ENCODE measurements at regions not wholly inside any gene's neighbourhood (a gene's known extent, or its start where the extent isn't known, plus 50 kb on each side); places are given as distances from the start of the nearest gene placed in this dataset.

DNA sequence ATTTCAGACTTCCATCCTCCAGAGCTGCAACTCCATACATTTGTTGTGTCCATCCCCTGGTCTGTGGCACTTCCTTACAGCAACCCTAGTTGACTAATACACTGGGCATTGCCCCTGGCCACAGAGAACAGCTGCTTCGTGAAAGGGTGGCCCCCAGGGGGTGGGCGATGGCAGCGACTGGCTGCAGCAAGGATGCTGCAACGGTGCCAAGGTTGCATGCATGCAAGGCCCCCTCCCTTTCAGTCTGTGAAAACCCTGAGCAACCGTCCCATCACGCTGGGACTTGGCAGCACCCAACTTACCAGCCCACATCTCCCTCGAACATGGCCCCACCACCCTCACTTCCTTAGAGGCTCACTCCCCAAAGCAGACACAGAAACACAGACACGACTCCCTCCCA lies 162.5 kb downstream of the MED10 start:
- no peak for TF ChIP-seq MAX (IDR thresholded peaks at IDR 0.05; ENCODE audit: low read depth, low read length)
- TF ChIP-seq MYC (IDR thresholded peaks at IDR 0.05; ENCODE audit: low read depth, low read length), result no peak
- no peak for TF ChIP-seq POLR2A (IDR thresholded peaks at IDR 0.05; ENCODE audit: extremely low read depth, insufficient read length)
- TF ChIP-seq, protein P1, sequence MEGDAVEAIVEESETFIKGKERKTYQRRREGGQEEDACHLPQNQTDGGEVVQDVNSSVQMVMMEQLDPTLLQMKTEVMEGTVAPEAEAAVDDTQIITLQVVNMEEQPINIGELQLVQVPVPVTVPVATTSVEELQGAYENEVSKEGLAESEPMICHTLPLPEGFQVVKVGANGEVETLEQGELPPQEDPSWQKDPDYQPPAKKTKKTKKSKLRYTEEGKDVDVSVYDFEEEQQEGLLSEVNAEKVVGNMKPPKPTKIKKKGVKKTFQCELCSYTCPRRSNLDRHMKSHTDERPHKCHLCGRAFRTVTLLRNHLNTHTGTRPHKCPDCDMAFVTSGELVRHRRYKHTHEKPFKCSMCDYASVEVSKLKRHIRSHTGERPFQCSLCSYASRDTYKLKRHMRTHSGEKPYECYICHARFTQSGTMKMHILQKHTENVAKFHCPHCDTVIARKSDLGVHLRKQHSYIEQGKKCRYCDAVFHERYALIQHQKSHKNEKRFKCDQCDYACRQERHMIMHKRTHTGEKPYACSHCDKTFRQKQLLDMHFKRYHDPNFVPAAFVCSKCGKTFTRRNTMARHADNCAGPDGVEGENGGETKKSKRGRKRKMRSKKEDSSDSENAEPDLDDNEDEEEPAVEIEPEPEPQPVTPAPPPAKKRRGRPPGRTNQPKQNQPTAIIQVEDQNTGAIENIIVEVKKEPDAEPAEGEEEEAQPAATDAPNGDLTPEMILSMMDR (IDR thresholded peaks at IDR 0.05; ENCODE audit: low read depth, low read length), result no peak
- no peak overlapping the region for H3K4me3 ChIP-seq (ENCODE audit: low read depth, low read length)

DNA sequence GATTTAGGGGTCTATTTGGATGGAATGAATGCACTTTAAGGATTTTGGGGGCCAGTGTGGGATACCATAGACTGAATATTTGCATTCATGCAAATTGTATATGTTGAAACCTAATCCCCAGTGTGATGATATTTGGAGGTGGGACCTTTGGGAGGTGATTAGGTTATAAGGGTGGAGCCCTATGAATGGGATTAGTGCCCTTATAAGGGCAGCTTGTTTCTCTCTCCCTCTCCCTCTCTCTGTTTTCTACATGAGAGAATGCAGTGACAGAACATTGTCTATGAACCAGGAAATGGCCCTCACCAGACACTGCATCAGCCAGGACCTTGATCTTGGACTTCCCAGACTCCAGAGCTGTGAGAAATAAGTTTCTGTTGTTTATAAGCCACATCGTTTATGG lies 166.1 kb downstream of the MED10 start:
- no peak overlapping the region for H3K4me3 ChIP-seq (ENCODE audit: low read depth, low read length)
- no peak for DNase-seq (ENCODE audit: low read depth)
- TF ChIP-seq POLR2A (IDR thresholded peaks at IDR 0.05; ENCODE audit: extremely low read depth, insufficient read length) (no peak), MYC (IDR thresholded peaks at IDR 0.05; ENCODE audit: low read depth, low read length) (no peak), MAX (IDR thresholded peaks at IDR 0.05; ENCODE audit: low read depth, low read length) (no peak)
- TF ChIP-seq, protein P1 (IDR thresholded peaks at IDR 0.05; ENCODE audit: low read depth, low read length), result no peak

More for the DNA sequence above, 162.5 kb downstream of the MED10 start:
- no peak for DNase-seq (ENCODE audit: low read depth)

DNA sequence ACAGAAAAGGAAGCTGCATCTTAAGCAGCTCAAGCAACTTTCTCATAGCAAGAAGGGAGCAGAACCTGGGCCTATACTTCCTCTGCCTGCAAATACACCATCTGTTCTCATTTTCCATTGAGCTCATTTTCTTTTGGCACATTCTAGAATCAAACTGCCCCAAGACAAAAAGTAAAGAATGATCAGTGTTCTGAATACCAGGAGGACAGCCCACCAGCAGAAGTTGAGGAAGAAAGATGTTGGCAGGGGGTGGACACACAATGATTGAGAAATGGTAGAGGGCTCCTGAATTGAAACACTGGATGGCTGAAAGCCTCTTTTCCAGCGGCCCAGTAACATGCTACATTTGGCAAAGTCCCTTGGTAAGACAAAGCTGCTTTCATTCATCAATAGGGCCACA lies 171.8 kb downstream of the MED10 start:
- DNase-seq (ENCODE audit: low read depth), result no peak
- TF ChIP-seq MYC (IDR thresholded peaks at IDR 0.05; ENCODE audit: low read depth, low read length) (no peak), POLR2A (IDR thresholded peaks at IDR 0.05; ENCODE audit: extremely low read depth, insufficient read length) (no peak), MAX (IDR thresholded peaks at IDR 0.05; ENCODE audit: low read depth, low read length) (no peak)
- TF ChIP-seq, protein P1 (IDR thresholded peaks at IDR 0.05; ENCODE audit: low read depth, low read length), result no peak
- H3K4me3 ChIP-seq (ENCODE audit: low read depth, low read length), result no peak overlapping the region

DNA sequence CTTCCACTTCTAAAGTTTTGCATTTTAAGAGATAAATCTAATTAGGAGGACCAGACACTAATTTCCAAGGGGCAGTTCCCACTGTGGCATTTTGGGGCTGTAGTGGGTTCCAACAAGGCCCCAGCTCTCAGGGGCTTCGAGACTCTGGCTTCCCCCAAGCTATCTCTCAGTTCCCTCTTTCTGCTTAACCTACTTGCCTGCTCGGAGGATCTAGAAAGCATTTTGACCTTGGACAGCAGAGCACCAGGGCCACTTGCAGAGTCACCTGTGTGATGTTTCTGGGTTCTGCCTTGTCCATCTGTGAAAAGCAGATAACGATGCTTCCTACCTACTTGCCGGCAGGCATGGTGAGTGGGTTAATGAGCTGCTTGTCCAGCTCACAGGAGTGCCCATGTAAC lies 175.4 kb downstream of the MED10 start:
- TF ChIP-seq MYC (IDR thresholded peaks at IDR 0.05; ENCODE audit: low read depth, low read length), result no peak
- no peak for DNase-seq (ENCODE audit: low read depth)
- no peak overlapping the region for H3K4me3 ChIP-seq (ENCODE audit: low read depth, low read length)

- DNase-seq (ENCODE audit: low read depth), result peak; percentile 15
- no peak overlapping the region for H3K4me3 ChIP-seq (ENCODE audit: low read depth, low read length)
- TF ChIP-seq, protein P1 (IDR thresholded peaks at IDR 0.05; ENCODE audit: low read depth, low read length), result peak; percentile 16
- no peak for TF ChIP-seq POLR2A (IDR thresholded peaks at IDR 0.05; ENCODE audit: extremely low read depth, insufficient read length)
Measured at GRCh38 chr5:6202149-6202967, 176.0 kb downstream of the MED10 start.

- DNase-seq (ENCODE audit: low read depth), result no peak
Measured at GRCh38 chr5:6201631-6202030, 176.7 kb downstream of the MED10 start.

More at GRCh38 chr5:6201631-6202030, 176.7 kb downstream of the MED10 start:
- H3K4me3 ChIP-seq (ENCODE audit: low read depth, low read length), result no peak overlapping the region
- TF ChIP-seq MAX (IDR thresholded peaks at IDR 0.05; ENCODE audit: low read depth, low read length) (no peak), POLR2A (IDR thresholded peaks at IDR 0.05; ENCODE audit: extremely low read depth, insufficient read length) (no peak), MYC (IDR thresholded peaks at IDR 0.05; ENCODE audit: low read depth, low read length) (no peak)
- TF ChIP-seq, protein P1 (IDR thresholded peaks at IDR 0.05; ENCODE audit: low read depth, low read length), result no peak

Measured in NB4 (cell line).